GM20431 (cell line): ENCODE measurements at regions not wholly inside any gene's neighbourhood (a gene's known extent, or its start where the extent isn't known, plus 50 kb on each side); places are given as distances from the start of the nearest gene placed in this dataset.

Source experiments
- in situ Hi-C: fragments of 300-500 bp; cut with MseI, MboI; formaldehyde crosslinking; loops from one replicate; pipeline ENCODE4 v1.15.0; 2020; ENCODE audit warnings: low sequenced_read_pairs; ENCODE audit not compliant: unreplicated experiment

- in situ Hi-C loops, result no loop called here
Observed at GRCh38 chr5:158559643-158560042, 540.1 kb downstream of the EBF1 start.

GRCh38 chr5:158559066-158559465, 540.6 kb downstream of the EBF1 start:
- in situ Hi-C loops, result no loop called here

GRCh38 chr5:158553962-158554336, 545.8 kb downstream of the EBF1 start:
- in situ Hi-C loops, result no loop called here

- in situ Hi-C loops, result no loop called here
Observed at GRCh38 chr5:158553195-158553961, 546.3 kb downstream of the EBF1 start.

GRCh38 chr5:158552241-158552640, 547.5 kb downstream of the EBF1 start:
- in situ Hi-C loops, result no loop called here

- in situ Hi-C loops, result no loop called here
Observed at GRCh38 chr5:158549311-158549710, 550.4 kb downstream of the EBF1 start.

- in situ Hi-C loops, result no loop called here
Observed at GRCh38 chr5:158546748-158547147, 553.0 kb downstream of the EBF1 start.

- in situ Hi-C loops, result no loop called here
Observed at GRCh38 chr5:158545949-158546530, 553.7 kb downstream of the EBF1 start.

GRCh38 chr5:158544388-158545339, 555.1 kb downstream of the EBF1 start:
- in situ Hi-C loops, result no loop called here

GRCh38 chr5:158543539-158544387, 556.0 kb downstream of the EBF1 start:
- in situ Hi-C loops, result no loop called here

GRCh38 chr5:158541536-158542297, 558.0 kb downstream of the EBF1 start:
- in situ Hi-C loops, result no loop called here

GRCh38 chr5:158538506-158539074, 561.1 kb downstream of the EBF1 start:
- in situ Hi-C loops, result no loop called here

- in situ Hi-C loops, result no loop called here
Observed at GRCh38 chr5:158537366-158537765, 562.4 kb downstream of the EBF1 start.

GRCh38 chr5:158534203-158534602, 565.5 kb downstream of the EBF1 start:
- in situ Hi-C loops, result no loop called here

GRCh38 chr5:158532739-158533138, 567.0 kb downstream of the EBF1 start:
- in situ Hi-C loops, result no loop called here

GRCh38 chr5:158531860-158532259, 567.9 kb downstream of the EBF1 start:
- in situ Hi-C loops, result no loop called here

- in situ Hi-C loops, result no loop called here
Observed at GRCh38 chr5:158530115-158530514, 569.6 kb downstream of the EBF1 start.

GRCh38 chr5:158529454-158529853, 570.3 kb downstream of the EBF1 start:
- in situ Hi-C loops, result no loop called here

- in situ Hi-C loops, result no loop called here
Observed at GRCh38 chr5:158525663-158526062, 574.1 kb downstream of the EBF1 start.
